ENCODE measurements at regions not wholly inside any gene's neighbourhood (a gene's known extent, or its start where the extent isn't known, plus 50 kb on each side); places are given as distances from the start of the nearest gene placed in this dataset.

- TF ChIP-seq YY1 (IDR thresholded peaks at IDR 0.05; ENCODE audit: insufficient read depth, insufficient read length) (no peak), SUZ12 (IDR thresholded peaks at IDR 0.05; ENCODE audit: extremely low read depth, insufficient read depth, insufficient read length) (no peak)
These were observed 156.2 kb upstream of the RGS18 start for GRCh38 chr1:192002063-192002462.

Data from NT2/D1 (cell line).